GM10266 (cell line): ENCODE measurements at regions not wholly inside any gene's neighbourhood (a gene's known extent, or its start where the extent isn't known, plus 50 kb on each side); places are given as distances from the start of the nearest gene placed in this dataset.

Experiments
- DNase-seq: peaks from one replicate; pipeline ENCODE4 v3.0.0; 2012; ENCODE audit errors: extremely low spot score
- CTCF ChIP-seq: IDR thresholded peaks from 2 replicates; pipeline ENCODE4 v1.5.1; 2012; ENCODE audit warnings: mild to moderate bottlenecking, low read depth; ENCODE audit not compliant: control insufficient read depth, insufficient read depth; ENCODE audit errors: missing control alignments

DNA sequence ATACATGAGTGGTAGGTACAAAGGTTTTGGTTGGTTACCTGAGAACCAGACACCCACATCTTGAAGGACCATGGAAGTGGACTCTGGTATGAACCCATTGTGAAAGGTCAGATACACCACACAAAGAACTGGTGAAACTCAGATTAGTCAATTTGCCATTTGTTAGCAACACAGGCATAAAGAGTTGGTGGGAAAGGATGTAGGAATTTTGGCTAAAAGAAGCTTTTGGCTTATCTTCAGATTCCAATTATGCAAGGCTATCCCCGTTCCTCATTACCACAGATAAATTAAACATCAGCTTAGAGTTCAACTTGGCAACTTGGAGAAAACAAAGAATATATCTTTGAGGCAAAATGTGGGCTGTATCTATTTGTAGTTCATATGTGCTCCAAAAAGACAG lies 87.0 kb upstream of the IRF2BP2 start:
- DNase-seq: no peak
- no peak for TF ChIP-seq CTCF

GRCh38 chr1:234696148-234696576 lies 86.2 kb upstream of the IRF2BP2 start:
- no peak for TF ChIP-seq CTCF

GRCh38 chr1:234694661-234695060 lies 84.7 kb upstream of the IRF2BP2 start:
- no peak for DNase-seq
- TF ChIP-seq CTCF: no peak

More at GRCh38 chr1:234696148-234696576, 86.2 kb upstream of the IRF2BP2 start:
- peak; percentile 48 for DNase-seq

- no peak for DNase-seq
- no peak for TF ChIP-seq CTCF
Measured at GRCh38 chr1:234692966-234693580, 83.1 kb upstream of the IRF2BP2 start.

- no peak for TF ChIP-seq CTCF
- DNase-seq: no peak
Measured at GRCh38 chr1:234691567-234691966, 81.6 kb upstream of the IRF2BP2 start.

DNA sequence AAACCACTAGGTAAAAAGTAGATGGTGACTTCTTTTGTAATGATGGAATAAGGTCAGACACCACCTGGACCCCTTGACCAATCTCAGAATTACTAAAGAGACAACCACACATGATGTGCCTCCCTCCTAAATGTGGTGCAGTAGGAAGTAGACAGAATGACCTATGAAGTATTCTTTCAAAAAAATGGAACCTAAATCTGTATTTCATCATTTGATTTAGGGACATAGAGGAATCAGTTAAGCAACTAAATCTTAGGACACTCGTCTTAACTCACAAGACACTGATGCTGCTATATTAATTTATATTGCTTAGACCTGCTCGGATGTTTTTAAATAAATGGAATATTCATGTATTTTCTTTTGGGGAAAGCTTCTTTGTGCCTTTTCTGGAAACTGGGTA lies 80.9 kb upstream of the IRF2BP2 start:
- DNase-seq: no peak
- TF ChIP-seq CTCF: no peak

- no peak for TF ChIP-seq CTCF
- DNase-seq: no peak
Measured at GRCh38 chr1:234689236-234689635, 79.3 kb upstream of the IRF2BP2 start.
